Upper lobe of right lung (tissue), 1 donor: ENCODE measurements at regions not wholly inside any gene's neighbourhood (a gene's known extent, or its start where the extent isn't known, plus 50 kb on each side); places are given as distances from the start of the nearest gene placed in this dataset.

Experiments
- ATAC-seq: fragments of 200-7000 bp; cut with Tn5 transposase; one replicate; pipeline ENCODE4 v1.9.1; 2020; ENCODE audit warnings: mild to moderate bottlenecking, moderate library complexity
- DNase-seq: peaks from one replicate; pipeline ENCODE4 v3.0.0-alpha.2; 2020
- H3K27ac ChIP-seq: fragments of 200-600 bp; one replicate; pipeline ENCODE4 v1.8.0; 2022
- H3K27me3 ChIP-seq: fragments of 200-600 bp; one replicate; pipeline ENCODE4 v1.8.0; 2022; ENCODE audit warnings: mild to moderate bottlenecking
- H3K36me3 ChIP-seq: fragments of 200-600 bp; one replicate; pipeline ENCODE4 v1.8.0; 2022
- H3K4me1 ChIP-seq: fragments of 200-600 bp; one replicate; pipeline ENCODE4 v1.8.0; 2022
- H3K4me3 ChIP-seq: fragments of 200-600 bp; one replicate; pipeline ENCODE4 v1.8.0; 2022; ENCODE audit warnings: mild to moderate bottlenecking
- H3K9me3 ChIP-seq: fragments of 200-600 bp; one replicate; pipeline ENCODE4 v1.8.0; 2022
- intact Hi-C: fragments of 100-400 bp; cut with DNase I; formaldehyde crosslinking; loops from one replicate; pipeline ENCODE4 v1.11.0; 2022
- TF ChIP-seq, protein P1 (sequence below): fragments of 200-600 bp; IDR thresholded peaks from one replicate; pipeline ENCODE4 v1.8.0; 2022; ENCODE audit warnings: antibody characterized with exemption
- donor health status: DM: no; HTN: yes; CAD: no; lungs with severe emphysema.

- H3K36me3 ChIP-seq, result no peaks in the 10 kb centered on the region
- no peak overlapping the region for H3K4me3 ChIP-seq
- ATAC-seq (no peak), DNase-seq (no peak)
- intact Hi-C loops, result no loop called here
- no peaks in the 10 kb centered on the region for H3K9me3 ChIP-seq
- H3K27ac ChIP-seq, result no peak overlapping the region
- H3K27me3 ChIP-seq, result no peaks in the 10 kb centered on the region
- TF ChIP-seq, protein P1, sequence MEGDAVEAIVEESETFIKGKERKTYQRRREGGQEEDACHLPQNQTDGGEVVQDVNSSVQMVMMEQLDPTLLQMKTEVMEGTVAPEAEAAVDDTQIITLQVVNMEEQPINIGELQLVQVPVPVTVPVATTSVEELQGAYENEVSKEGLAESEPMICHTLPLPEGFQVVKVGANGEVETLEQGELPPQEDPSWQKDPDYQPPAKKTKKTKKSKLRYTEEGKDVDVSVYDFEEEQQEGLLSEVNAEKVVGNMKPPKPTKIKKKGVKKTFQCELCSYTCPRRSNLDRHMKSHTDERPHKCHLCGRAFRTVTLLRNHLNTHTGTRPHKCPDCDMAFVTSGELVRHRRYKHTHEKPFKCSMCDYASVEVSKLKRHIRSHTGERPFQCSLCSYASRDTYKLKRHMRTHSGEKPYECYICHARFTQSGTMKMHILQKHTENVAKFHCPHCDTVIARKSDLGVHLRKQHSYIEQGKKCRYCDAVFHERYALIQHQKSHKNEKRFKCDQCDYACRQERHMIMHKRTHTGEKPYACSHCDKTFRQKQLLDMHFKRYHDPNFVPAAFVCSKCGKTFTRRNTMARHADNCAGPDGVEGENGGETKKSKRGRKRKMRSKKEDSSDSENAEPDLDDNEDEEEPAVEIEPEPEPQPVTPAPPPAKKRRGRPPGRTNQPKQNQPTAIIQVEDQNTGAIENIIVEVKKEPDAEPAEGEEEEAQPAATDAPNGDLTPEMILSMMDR, result no peak
- H3K4me1 ChIP-seq, result no peaks in the 10 kb centered on the region
Observed at GRCh38 chr3:18546632-18547031, 121.5 kb upstream of the SATB1 start.

- ATAC-seq, result no peak
- H3K9me3 ChIP-seq, result no peaks in the 10 kb centered on the region
- no peaks in the 10 kb centered on the region for H3K36me3 ChIP-seq
- TF ChIP-seq, protein P1, result no peak
- H3K27me3 ChIP-seq, result no peaks in the 10 kb centered on the region
- intact Hi-C loops, result no loop called here
- no peak for DNase-seq
- H3K4me3 ChIP-seq, result no peak overlapping the region
- no peaks in the 10 kb centered on the region for H3K4me1 ChIP-seq
- no peak overlapping the region for H3K27ac ChIP-seq
Observed at GRCh38 chr3:18544146-18544545, 119.0 kb upstream of the SATB1 start.

DNA sequence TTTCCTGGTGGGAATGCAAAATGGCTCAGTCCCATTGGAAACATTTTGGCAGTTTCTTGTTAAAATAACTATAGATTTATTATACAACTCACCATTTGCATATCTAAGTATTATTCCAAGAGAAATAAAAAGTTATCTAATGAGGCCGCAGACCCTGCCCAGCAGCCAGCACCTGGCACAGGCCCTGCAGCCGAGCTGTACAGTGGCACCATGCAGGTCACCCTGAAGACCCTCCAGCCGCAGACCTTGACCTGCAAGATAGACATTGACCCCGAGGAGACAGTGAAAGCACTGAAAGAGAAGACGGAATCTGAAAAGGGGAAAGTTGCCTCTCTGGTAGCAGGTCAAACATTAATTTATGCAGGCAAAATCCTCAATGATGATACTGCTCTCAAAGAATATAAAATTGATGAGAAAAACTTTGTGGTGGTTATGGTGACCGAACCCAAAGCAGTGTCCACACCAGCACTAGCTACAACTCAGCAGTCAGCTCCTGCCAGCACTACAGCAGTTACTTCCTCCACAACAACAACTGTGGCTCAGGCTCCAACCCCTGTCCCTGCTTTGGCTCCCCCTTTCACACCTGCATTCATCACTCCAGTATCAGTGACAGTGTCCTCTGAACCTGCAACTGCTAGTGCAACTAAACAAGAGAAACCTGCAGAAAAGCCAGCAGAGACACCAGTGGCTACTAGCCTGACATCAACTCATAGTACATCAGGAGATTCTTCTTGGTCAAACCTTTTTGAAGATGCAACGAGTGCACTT, 113.5 kb upstream of the SATB1 start:
- no peak for DNase-seq
- no peaks in the 10 kb centered on the region for H3K4me1 ChIP-seq
- H3K36me3 ChIP-seq, result no peaks in the 10 kb centered on the region
- no peak for ATAC-seq
- H3K4me3 ChIP-seq, result no peak overlapping the region
- TF ChIP-seq, protein P1, result no peak
- H3K27ac ChIP-seq, result no peak overlapping the region
- intact Hi-C loops, result no loop called here
- no peaks in the 10 kb centered on the region for H3K27me3 ChIP-seq
- no peaks in the 10 kb centered on the region for H3K9me3 ChIP-seq

DNA sequence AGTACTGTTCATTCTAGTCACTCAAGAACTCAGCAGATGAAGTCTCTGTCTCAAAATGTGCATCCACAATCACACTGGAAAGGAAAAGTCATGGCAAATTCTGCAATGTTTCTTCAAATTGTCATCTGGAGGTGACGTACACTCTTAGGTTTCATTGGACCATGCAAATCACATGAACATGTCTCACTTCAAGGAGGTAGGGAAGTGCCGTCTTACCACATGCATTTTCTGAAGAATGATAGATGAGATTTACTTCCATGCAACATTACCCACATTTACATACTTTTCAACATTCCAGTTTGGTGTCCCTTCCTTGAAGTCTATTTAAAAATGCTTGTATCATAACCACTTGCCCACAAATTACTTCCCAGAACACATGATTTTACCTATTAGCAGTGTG, 107.9 kb upstream of the SATB1 start:
- no peaks in the 10 kb centered on the region for H3K9me3 ChIP-seq
- ATAC-seq, result no peak
- H3K27me3 ChIP-seq, result no peaks in the 10 kb centered on the region
- H3K27ac ChIP-seq, result no peak overlapping the region
- no peaks in the 10 kb centered on the region for H3K4me1 ChIP-seq
- no peak for DNase-seq
- TF ChIP-seq, protein P1, result no peak
- H3K4me3 ChIP-seq, result no peak overlapping the region
- intact Hi-C loops, result no loop called here
- H3K36me3 ChIP-seq, result no peaks in the 10 kb centered on the region

DNA sequence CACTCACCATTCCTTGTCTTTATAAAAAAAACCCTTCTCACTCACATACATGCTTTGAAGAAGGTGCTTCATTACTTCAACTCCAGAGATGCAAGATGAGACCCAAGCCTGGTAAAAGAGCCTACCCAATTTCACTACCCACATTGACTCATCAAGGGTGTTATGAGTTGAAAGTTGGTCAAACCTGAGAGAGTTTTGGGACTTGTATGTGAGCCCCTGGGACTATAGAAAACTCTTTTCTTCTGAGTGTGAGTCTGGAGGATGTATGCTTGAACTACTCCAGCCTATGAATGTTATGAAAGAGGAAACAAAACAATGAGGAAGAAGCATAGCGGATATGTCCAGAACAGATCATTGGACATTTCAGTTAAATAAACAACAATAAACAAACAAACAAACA, 106.5 kb upstream of the SATB1 start:
- no peak for ATAC-seq

More for the DNA sequence above, 106.5 kb upstream of the SATB1 start:
- Histone ChIP-seq H3K4me3 (no peak overlapping the region), H3K36me3 (no peaks in the 10 kb centered on the region), H3K4me1 (no peaks in the 10 kb centered on the region), H3K9me3 (no peaks in the 10 kb centered on the region), H3K27ac (no peak overlapping the region), H3K27me3 (no peaks in the 10 kb centered on the region)
- DNase-seq, result no peak
- intact Hi-C loops, result no loop called here
- TF ChIP-seq, protein P1, result no peak
